22Rv1 (cell line): ENCODE measurements at regions not wholly inside any gene's neighbourhood (a gene's known extent, or its start where the extent isn't known, plus 50 kb on each side); places are given as distances from the start of the nearest gene placed in this dataset.

Experiments
- ZFX ChIP-seq: fragments of 450-650 bp; IDR thresholded peaks from 2 replicates; pipeline ENCODE4 v1.6.1; 2017; ENCODE audit warnings: antibody characterized with exemption, borderline replicate concordance
- TF ChIP-seq, protein P1 (sequence below): fragments of 450-650 bp; IDR thresholded peaks from 2 replicates; pipeline ENCODE4 v1.5.1; 2017; ENCODE audit warnings: mild to moderate bottlenecking

DNA sequence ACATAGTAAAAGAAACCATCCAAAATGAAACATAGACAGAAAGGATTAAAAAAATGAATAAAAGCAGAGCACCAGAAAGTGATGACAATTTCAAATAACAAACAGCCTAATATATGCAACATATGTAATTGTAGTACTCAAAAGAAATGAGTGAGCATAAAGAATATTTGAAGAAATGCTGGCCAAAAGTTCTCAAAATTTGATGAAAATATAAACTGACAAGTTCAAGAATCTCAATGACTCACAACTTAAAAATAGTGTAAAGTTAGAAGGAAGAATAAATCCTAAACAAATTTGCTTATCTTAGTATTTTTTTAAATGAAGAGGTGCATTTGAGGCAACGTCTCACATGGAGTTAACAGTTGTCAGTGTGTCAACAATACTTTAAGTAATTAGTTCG is 498.9 kb downstream of the SLC6A15 start:
- TF ChIP-seq, protein P1, sequence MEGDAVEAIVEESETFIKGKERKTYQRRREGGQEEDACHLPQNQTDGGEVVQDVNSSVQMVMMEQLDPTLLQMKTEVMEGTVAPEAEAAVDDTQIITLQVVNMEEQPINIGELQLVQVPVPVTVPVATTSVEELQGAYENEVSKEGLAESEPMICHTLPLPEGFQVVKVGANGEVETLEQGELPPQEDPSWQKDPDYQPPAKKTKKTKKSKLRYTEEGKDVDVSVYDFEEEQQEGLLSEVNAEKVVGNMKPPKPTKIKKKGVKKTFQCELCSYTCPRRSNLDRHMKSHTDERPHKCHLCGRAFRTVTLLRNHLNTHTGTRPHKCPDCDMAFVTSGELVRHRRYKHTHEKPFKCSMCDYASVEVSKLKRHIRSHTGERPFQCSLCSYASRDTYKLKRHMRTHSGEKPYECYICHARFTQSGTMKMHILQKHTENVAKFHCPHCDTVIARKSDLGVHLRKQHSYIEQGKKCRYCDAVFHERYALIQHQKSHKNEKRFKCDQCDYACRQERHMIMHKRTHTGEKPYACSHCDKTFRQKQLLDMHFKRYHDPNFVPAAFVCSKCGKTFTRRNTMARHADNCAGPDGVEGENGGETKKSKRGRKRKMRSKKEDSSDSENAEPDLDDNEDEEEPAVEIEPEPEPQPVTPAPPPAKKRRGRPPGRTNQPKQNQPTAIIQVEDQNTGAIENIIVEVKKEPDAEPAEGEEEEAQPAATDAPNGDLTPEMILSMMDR = no peak
- no peak for TF ChIP-seq ZFX
